Hematopoietic multipotent progenitor cell treated with erythropoietin and hydrocortisone succinate and interleukin-3 and kit ligand, for 8 days (in vitro differentiated cells): ENCODE measurements at regions not wholly inside any gene's neighbourhood (a gene's known extent, or its start where the extent isn't known, plus 50 kb on each side); places are given as distances from the start of the nearest gene placed in this dataset.

Source experiments
- DNase-seq: peaks from one replicate; pipeline ENCODE4 v3.0.0-alpha.2; 2015

- no peak for DNase-seq
These were observed 192.3 kb upstream of the GLI3 start for GRCh38 chr7:42429339-42429738.

GRCh38 chr7:42426163-42426562, 189.2 kb upstream of the GLI3 start:
- DNase-seq: no peak

GRCh38 chr7:42414941-42415505, 178.0 kb upstream of the GLI3 start:
- no peak for DNase-seq

GRCh38 chr7:42414028-42414427, 177.0 kb upstream of the GLI3 start:
- DNase-seq: no peak

- no peak for DNase-seq
These were observed 172.3 kb upstream of the GLI3 start for GRCh38 chr7:42409296-42409695.

- no peak for DNase-seq
These were observed 170.8 kb upstream of the GLI3 start for GRCh38 chr7:42407833-42408232.

- no peak for DNase-seq
These were observed 170.2 kb upstream of the GLI3 start for GRCh38 chr7:42407021-42407710.

GRCh38 chr7:42406358-42406757, 169.3 kb upstream of the GLI3 start:
- DNase-seq: no peak

GRCh38 chr7:42405782-42406181, 168.8 kb upstream of the GLI3 start:
- no peak for DNase-seq

- no peak for DNase-seq
These were observed 166.8 kb upstream of the GLI3 start for GRCh38 chr7:42403831-42404230.

- DNase-seq: no peak
These were observed 164.0 kb upstream of the GLI3 start for GRCh38 chr7:42400961-42401360.

GRCh38 chr7:42400211-42400772, 163.3 kb upstream of the GLI3 start:
- DNase-seq: no peak

- no peak for DNase-seq
These were observed 158.6 kb upstream of the GLI3 start for GRCh38 chr7:42395607-42396006.

GRCh38 chr7:42392826-42393225, 155.8 kb upstream of the GLI3 start:
- DNase-seq: no peak

- DNase-seq: no peak
These were observed 152.7 kb upstream of the GLI3 start for GRCh38 chr7:42389697-42390096.

GRCh38 chr7:42385912-42386311, 148.9 kb upstream of the GLI3 start:
- DNase-seq: no peak

GRCh38 chr7:42381161-42381560, 144.2 kb upstream of the GLI3 start:
- DNase-seq: no peak

- no peak for DNase-seq
These were observed 143.4 kb upstream of the GLI3 start for GRCh38 chr7:42380401-42380800.

GRCh38 chr7:42378149-42378548, 141.1 kb upstream of the GLI3 start:
- DNase-seq: no peak

GRCh38 chr7:42373285-42373684, 136.3 kb upstream of the GLI3 start:
- DNase-seq: no peak

- no peak for DNase-seq
These were observed 135.5 kb upstream of the GLI3 start for GRCh38 chr7:42372479-42372878.

GRCh38 chr7:42359946-42360345, 122.9 kb upstream of the GLI3 start:
- DNase-seq: no peak

- DNase-seq: no peak
These were observed 114.4 kb upstream of the GLI3 start for GRCh38 chr7:42351316-42351935.

GRCh38 chr7:42350801-42351200, 113.8 kb upstream of the GLI3 start:
- no peak for DNase-seq
